ENCODE measurements at regions not wholly inside any gene's neighbourhood (a gene's known extent, or its start where the extent isn't known, plus 50 kb on each side); places are given as distances from the start of the nearest gene placed in this dataset.

GRCh38 chr2:220227266-220227920 lies 600.0 kb downstream of the SLC4A3 start:
- Histone ChIP-seq H3K9ac (no peak overlapping the region), H3K4me1 (no peaks in the 10 kb centered on the region), H3K36me3 (no peaks in the 10 kb centered on the region), H3K4me2 (no peak overlapping the region), H3K9me3 (replicated peaks in 1 of 11) (no peaks in the 10 kb centered on the region), H3K27me3 (no peaks in the 10 kb centered on the region), H3K27ac (no peak overlapping the region), H3K4me3 (no peak overlapping the region), H4K20me1 (no peaks in the 10 kb centered on the region)
- no peak for TF ChIP-seq Cebpa-rat (IDR thresholded peaks at IDR 0.05)

- H4K20me1 ChIP-seq, result no peaks in the 10 kb centered on the region
- H3K4me1 ChIP-seq, result no peaks in the 10 kb centered on the region
- no peaks in the 10 kb centered on the region for H3K27me3 ChIP-seq
- no peak overlapping the region for H3K4me2 ChIP-seq
- no peaks in the 10 kb centered on the region for H3K9me3 ChIP-seq (replicated peaks in 1 of 11)
- H3K9ac ChIP-seq, result no peak overlapping the region
- TF ChIP-seq Cebpa-rat (IDR thresholded peaks at IDR 0.05), result no peak
- H3K27ac ChIP-seq, result no peak overlapping the region
- H3K4me3 ChIP-seq, result no peak overlapping the region
- H3K36me3 ChIP-seq, result no peaks in the 10 kb centered on the region
These were observed 601.0 kb downstream of the SLC4A3 start for GRCh38 chr2:220228310-220229006.

DNA sequence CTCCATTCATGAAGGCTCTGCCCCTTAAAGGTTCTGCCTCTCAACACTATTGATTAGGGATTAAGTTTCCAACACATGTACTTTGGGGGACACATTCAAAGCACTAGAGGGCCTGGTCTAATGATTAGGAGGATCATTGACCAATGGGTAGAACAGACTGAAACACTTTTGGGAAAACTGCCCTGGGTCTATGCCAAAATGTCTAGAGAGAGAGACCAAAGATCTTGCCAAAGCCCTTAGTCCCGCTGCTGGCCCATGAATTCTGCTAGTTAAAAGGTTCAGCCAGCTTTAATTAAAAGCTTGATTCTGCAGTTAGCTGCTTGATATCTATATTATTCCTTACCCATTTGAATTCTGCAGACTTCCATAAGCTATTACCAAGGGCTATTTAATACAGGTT lies 613.2 kb downstream of the SLC4A3 start:
- H3K4me3 ChIP-seq, result no peak overlapping the region
- TF ChIP-seq Cebpa-rat (IDR thresholded peaks at IDR 0.05), result no peak
- H3K27ac ChIP-seq, result no peak overlapping the region
- no peaks in the 10 kb centered on the region for H3K36me3 ChIP-seq
- H3K4me1 ChIP-seq, result peaks cover 0 to 12% (median 1%) of the 10 kb centered on the region in 10 experiments; a peak in 6 of 20 replicates
- H3K27me3 ChIP-seq, result peaks cover 0 to 4% (median 0%) of the 10 kb centered on the region in 11 experiments; a peak in 1 of 22 replicates
- no peak overlapping the region for H3K4me2 ChIP-seq
- no peaks in the 10 kb centered on the region for H4K20me1 ChIP-seq
- H3K9ac ChIP-seq, result no peak overlapping the region
- no peaks in the 10 kb centered on the region for H3K9me3 ChIP-seq (replicated peaks in 1 of 11)

GRCh38 chr2:220241423-220241822 lies 614.0 kb downstream of the SLC4A3 start:
- no peak for TF ChIP-seq Cebpa-rat (IDR thresholded peaks at IDR 0.05)
- peaks cover 0 to 8% (median 0%) of the 10 kb centered on the region in 11 experiments; a peak in 1 of 22 replicates for H3K27me3 ChIP-seq
- no peaks in the 10 kb centered on the region for H3K36me3 ChIP-seq
- no peak overlapping the region for H3K4me3 ChIP-seq
- peaks cover 0 to 12% (median 1%) of the 10 kb centered on the region in 10 experiments; a peak in 6 of 20 replicates for H3K4me1 ChIP-seq
- no peak overlapping the region for H3K27ac ChIP-seq
- no peak overlapping the region for H3K4me2 ChIP-seq
- no peaks in the 10 kb centered on the region for H3K9me3 ChIP-seq (replicated peaks in 1 of 11)
- H4K20me1 ChIP-seq, result no peaks in the 10 kb centered on the region
- no peak overlapping the region for H3K9ac ChIP-seq

GRCh38 chr2:220243571-220243970 lies 616.1 kb downstream of the SLC4A3 start:
- H3K27me3 ChIP-seq, result peaks cover 0 to 17% (median 0%) of the 10 kb centered on the region in 11 experiments; a peak in 2 of 22 replicates
- no peak for TF ChIP-seq Cebpa-rat (IDR thresholded peaks at IDR 0.05)
- no peak overlapping the region for H3K4me3 ChIP-seq
- peak overlapping the region in 6 of 11 experiments; percentile 1 to 42 (median 24); a peak in 4 of 22 replicates for H3K4me2 ChIP-seq
- H3K4me1 ChIP-seq, result peaks cover 0 to 12% (median 4%) of the 10 kb centered on the region in 10 experiments; a peak in 9 of 20 replicates
- no peak overlapping the region for H3K9ac ChIP-seq
- H3K36me3 ChIP-seq, result no peaks in the 10 kb centered on the region
- no peak overlapping the region for H3K27ac ChIP-seq
- no peaks in the 10 kb centered on the region for H4K20me1 ChIP-seq
- no peaks in the 10 kb centered on the region for H3K9me3 ChIP-seq (replicated peaks in 1 of 11)

DNA sequence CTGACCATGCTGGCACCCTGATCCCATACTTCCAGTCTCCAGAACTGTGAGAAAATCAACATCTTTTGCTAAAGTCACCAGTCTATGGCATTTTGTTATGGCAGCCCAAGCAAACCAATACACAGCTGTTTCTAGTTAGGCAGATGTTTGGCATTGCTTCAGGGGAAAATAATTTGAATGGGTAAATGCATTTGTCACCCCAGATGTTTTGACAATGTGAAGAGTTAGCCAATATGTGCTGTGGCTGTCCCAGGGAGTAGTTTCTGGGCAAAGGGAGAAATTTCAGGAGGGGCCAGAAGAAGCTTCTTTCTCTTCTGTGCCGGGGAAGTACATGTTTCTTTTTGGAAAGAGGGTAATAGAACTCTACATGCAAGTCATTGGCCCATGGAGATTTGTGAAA lies 619.0 kb downstream of the SLC4A3 start:
- no peak for TF ChIP-seq Cebpa-rat (IDR thresholded peaks at IDR 0.05)
- no peak overlapping the region for H3K9ac ChIP-seq
- H3K4me3 ChIP-seq, result no peak overlapping the region
- H3K27ac ChIP-seq, result no peak overlapping the region
- H3K36me3 ChIP-seq, result no peaks in the 10 kb centered on the region
- peak overlapping the region in 1 of 11 experiments; percentile 3; a peak in 1 of 22 replicates for H3K4me2 ChIP-seq
- no peaks in the 10 kb centered on the region for H4K20me1 ChIP-seq
- H3K9me3 ChIP-seq (replicated peaks in 1 of 11), result peaks cover 0 to 4% (median 0%) of the 10 kb centered on the region in 11 experiments; a peak in 1 of 22 replicates
- peaks cover 0 to 12% (median 4%) of the 10 kb centered on the region in 10 experiments; a peak in 9 of 20 replicates for H3K4me1 ChIP-seq
- peaks cover 0 to 15% (median 0%) of the 10 kb centered on the region in 11 experiments; a peak in 2 of 22 replicates for H3K27me3 ChIP-seq

GRCh38 chr2:220247588-220248350 lies 620.3 kb downstream of the SLC4A3 start:
- no peak for TF ChIP-seq Cebpa-rat (IDR thresholded peaks at IDR 0.05)
- no peak overlapping the region for H3K4me2 ChIP-seq
- H3K9me3 ChIP-seq (replicated peaks in 1 of 11), result peaks cover 0 to 4% (median 0%) of the 10 kb centered on the region in 11 experiments; a peak in 1 of 22 replicates
- no peak overlapping the region for H3K4me3 ChIP-seq
- no peak overlapping the region for H3K27ac ChIP-seq
- H3K27me3 ChIP-seq, result peaks cover 0 to 16% (median 0%) of the 10 kb centered on the region in 11 experiments; a peak in 2 of 22 replicates
- H4K20me1 ChIP-seq, result no peaks in the 10 kb centered on the region
- no peaks in the 10 kb centered on the region for H3K36me3 ChIP-seq
- peaks cover 0 to 12% (median 4%) of the 10 kb centered on the region in 10 experiments; a peak in 9 of 20 replicates for H3K4me1 ChIP-seq
- no peak overlapping the region for H3K9ac ChIP-seq

DNA sequence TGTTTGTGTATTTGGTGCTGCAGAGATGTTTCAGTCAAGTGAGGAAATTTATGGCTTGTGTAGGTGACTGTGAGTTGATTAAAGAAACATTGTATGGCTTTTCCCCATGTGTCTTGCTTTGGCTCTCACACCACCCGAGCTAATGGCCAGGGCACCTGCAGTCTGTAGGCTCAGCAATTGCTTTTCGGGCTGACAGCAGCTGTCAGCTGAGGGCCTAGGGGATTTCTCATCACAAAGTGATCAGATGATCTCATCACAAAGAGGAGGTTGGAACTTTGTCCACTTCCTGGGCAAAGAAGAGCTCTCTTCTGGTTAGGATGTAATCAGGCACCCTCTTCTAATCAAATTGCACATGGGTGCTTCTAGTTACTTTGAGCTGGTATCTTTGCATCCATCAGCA lies 632.2 kb downstream of the SLC4A3 start:
- no peak overlapping the region for H3K9ac ChIP-seq
- H3K4me2 ChIP-seq, result peak overlapping the region in 4 of 11 experiments; percentile 3 to 31 (median 8); a peak in 3 of 22 replicates
- no peaks in the 10 kb centered on the region for H3K36me3 ChIP-seq
- H3K4me3 ChIP-seq, result no peak overlapping the region
- no peaks in the 10 kb centered on the region for H3K27me3 ChIP-seq
- TF ChIP-seq Cebpa-rat (IDR thresholded peaks at IDR 0.05), result no peak
- peaks cover 0 to 7% (median 4%) of the 10 kb centered on the region in 10 experiments; a peak in 7 of 20 replicates for H3K4me1 ChIP-seq
- H4K20me1 ChIP-seq, result no peaks in the 10 kb centered on the region
- H3K27ac ChIP-seq, result no peak overlapping the region
- H3K9me3 ChIP-seq (replicated peaks in 1 of 11), result no peaks in the 10 kb centered on the region

DNA sequence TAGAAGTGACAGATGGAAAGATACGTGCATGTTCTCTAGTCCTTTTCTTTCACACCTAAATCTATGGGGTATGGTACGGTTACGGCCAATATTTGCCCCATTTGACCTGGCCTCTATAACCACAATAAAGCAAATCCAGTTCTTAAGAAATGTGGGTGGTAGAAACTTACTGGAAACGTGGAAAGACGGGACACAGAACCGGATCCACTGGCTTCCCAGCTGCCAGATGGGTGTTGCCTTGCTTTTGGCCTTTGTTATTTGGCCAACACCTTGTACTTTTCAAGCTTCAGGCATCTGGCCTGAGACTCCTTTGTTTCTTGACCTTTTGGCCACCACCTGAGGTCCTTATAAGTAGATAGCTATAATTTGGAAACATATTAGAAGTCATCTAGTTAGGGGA lies 635.9 kb downstream of the SLC4A3 start:
- Histone ChIP-seq H3K36me3 (no peaks in the 10 kb centered on the region), H3K9ac (no peak overlapping the region), H3K27me3 (no peaks in the 10 kb centered on the region), H3K4me3 (no peak overlapping the region), H3K27ac (no peak overlapping the region), H3K4me2 (no peak overlapping the region), H4K20me1 (no peaks in the 10 kb centered on the region), H3K4me1 (peaks cover 0 to 7% (median 3%) of the 10 kb centered on the region in 10 experiments; a peak in 5 of 20 replicates), H3K9me3 (replicated peaks in 1 of 11) (no peaks in the 10 kb centered on the region)
- TF ChIP-seq Cebpa-rat (IDR thresholded peaks at IDR 0.05), result no peak
